K562 (cell line): ENCODE measurements at regions not wholly inside any gene's neighbourhood (a gene's known extent, or its start where the extent isn't known, plus 50 kb on each side); places are given as distances from the start of the nearest gene placed in this dataset.

ENCODE experiments used
- NFIC ChIP-seq: fragments of 450-650 bp; IDR thresholded peaks from 2 replicates; pipeline ENCODE4 v1.6.1; 2017; ENCODE audit warnings: mild to moderate bottlenecking, inconsistent platforms
- POU5F1 ChIP-seq: fragments of 150-350 bp; IDR thresholded peaks from 2 replicates; pipeline ENCODE4 v1.6.1; 2014; ENCODE audit warnings: borderline replicate concordance, low read length, low read depth, mild to moderate bottlenecking; ENCODE audit not compliant: partially characterized antibody
- TCF7 ChIP-seq: sonication (generic); IDR thresholded peaks from 2 replicates; pipeline ENCODE4 v1.6.1; 2016; ENCODE audit warnings: antibody characterized with exemption, borderline replicate concordance
- ZNF24 ChIP-seq: fragments of 450-650 bp; IDR thresholded peaks from 2 replicates; pipeline ENCODE4 v1.6.1; 2016
- ZNF561 ChIP-seq: fragments of 450-650 bp; formaldehyde crosslinking; conservative IDR thresholded peaks from 2 replicates; pipeline ENCODE4 v1.4.0; 2020; ENCODE audit warnings: mild to moderate bottlenecking, moderate library complexity
- TF ChIP-seq, protein P1 (sequence below): fragments of 450-650 bp; formaldehyde crosslinking; IDR thresholded peaks from 2 replicates; pipeline ENCODE4 v1.4.0; 2020; ENCODE audit warnings: mild to moderate bottlenecking, moderate library complexity
- TF ChIP-seq, protein P2 (sequence below), 2 experiments: fragments of 150-350 bp in 1 of 2; IDR thresholded peaks; 2 replicates each; pipeline ENCODE4 v1.6.1; 2012 to 2016; ENCODE audit warnings: low read depth in 2 of 2, low read length in 2 of 2, mild to moderate bottlenecking in 1 of 2, moderate library complexity in 1 of 2
- TF ChIP-seq, protein P3 (sequence below): fragments of 250-450 bp; sonication (Bioruptor Pico); IDR thresholded peaks from 2 replicates; pipeline ENCODE4 v1.4.0; 2020

DNA sequence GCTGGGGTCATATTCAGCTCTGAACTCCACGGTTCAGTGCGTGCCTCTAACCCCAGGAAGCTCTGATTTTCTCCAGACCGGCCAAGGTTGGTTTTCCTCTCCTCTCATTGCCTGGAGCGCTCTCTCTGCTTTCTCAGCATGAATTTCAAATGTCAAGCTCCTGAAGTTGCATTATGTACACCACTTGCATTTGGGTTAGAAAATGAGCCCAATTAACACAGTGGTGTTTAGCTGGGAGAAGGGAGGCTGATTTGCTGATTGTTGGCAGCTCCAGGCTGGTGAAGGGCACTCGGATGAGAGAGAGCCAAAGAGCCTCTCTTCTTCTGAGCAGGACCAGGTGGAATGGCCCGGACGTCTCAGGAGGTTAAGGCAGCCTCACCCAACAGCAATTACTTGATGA is 570.9 kb downstream of the VRK1 start (continued):
- TF ChIP-seq, protein P1, sequence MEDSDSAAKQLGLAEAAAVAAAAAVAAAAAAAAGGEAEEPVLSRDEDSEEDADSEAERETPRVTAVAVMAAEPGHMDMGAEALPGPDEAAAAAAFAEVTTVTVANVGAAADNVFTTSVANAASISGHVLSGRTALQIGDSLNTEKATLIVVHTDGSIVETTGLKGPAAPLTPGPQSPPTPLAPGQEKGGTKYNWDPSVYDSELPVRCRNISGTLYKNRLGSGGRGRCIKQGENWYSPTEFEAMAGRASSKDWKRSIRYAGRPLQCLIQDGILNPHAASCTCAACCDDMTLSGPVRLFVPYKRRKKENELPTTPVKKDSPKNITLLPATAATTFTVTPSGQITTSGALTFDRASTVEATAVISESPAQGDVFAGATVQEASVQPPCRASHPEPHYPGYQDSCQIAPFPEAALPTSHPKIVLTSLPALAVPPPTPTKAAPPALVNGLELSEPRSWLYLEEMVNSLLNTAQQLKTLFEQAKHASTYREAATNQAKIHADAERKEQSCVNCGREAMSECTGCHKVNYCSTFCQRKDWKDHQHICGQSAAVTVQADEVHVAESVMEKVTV (CRISPR knock-in tag), result no peak
- no peak for TF ChIP-seq ZNF24
- TF ChIP-seq, protein P2, sequence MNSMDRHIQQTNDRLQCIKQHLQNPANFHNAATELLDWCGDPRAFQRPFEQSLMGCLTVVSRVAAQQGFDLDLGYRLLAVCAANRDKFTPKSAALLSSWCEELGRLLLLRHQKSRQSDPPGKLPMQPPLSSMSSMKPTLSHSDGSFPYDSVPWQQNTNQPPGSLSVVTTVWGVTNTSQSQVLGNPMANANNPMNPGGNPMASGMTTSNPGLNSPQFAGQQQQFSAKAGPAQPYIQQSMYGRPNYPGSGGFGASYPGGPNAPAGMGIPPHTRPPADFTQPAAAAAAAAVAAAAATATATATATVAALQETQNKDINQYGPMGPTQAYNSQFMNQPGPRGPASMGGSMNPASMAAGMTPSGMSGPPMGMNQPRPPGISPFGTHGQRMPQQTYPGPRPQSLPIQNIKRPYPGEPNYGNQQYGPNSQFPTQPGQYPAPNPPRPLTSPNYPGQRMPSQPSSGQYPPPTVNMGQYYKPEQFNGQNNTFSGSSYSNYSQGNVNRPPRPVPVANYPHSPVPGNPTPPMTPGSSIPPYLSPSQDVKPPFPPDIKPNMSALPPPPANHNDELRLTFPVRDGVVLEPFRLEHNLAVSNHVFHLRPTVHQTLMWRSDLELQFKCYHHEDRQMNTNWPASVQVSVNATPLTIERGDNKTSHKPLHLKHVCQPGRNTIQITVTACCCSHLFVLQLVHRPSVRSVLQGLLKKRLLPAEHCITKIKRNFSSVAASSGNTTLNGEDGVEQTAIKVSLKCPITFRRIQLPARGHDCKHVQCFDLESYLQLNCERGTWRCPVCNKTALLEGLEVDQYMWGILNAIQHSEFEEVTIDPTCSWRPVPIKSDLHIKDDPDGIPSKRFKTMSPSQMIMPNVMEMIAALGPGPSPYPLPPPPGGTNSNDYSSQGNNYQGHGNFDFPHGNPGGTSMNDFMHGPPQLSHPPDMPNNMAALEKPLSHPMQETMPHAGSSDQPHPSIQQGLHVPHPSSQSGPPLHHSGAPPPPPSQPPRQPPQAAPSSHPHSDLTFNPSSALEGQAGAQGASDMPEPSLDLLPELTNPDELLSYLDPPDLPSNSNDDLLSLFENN (IDR thresholded peaks at IDR 0.05; ENCODE audit: low read depth in 2 of 2, low read length in 2 of 2), result no peak
- TF ChIP-seq, protein P3, sequence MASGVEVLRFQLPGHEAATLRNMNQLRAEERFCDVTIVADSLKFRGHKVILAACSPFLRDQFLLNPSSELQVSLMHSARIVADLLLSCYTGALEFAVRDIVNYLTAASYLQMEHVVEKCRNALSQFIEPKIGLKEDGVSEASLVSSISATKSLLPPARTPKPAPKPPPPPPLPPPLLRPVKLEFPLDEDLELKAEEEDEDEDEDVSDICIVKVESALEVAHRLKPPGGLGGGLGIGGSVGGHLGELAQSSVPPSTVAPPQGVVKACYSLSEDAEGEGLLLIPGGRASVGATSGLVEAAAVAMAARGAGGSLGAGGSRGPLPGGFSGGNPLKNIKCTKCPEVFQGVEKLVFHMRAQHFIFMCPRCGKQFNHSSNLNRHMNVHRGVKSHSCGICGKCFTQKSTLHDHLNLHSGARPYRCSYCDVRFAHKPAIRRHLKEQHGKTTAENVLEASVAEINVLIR (CRISPR knock-in tag), result no peak
- no peak for TF ChIP-seq TCF7
- TF ChIP-seq NFIC, result no peak
- no peak for TF ChIP-seq POU5F1
- TF ChIP-seq ZNF561 (CRISPR knock-in tag), result no peak
